ENCODE measurements at regions not wholly inside any gene's neighbourhood (a gene's known extent, or its start where the extent isn't known, plus 50 kb on each side); places are given as distances from the start of the nearest gene placed in this dataset.

DNA sequence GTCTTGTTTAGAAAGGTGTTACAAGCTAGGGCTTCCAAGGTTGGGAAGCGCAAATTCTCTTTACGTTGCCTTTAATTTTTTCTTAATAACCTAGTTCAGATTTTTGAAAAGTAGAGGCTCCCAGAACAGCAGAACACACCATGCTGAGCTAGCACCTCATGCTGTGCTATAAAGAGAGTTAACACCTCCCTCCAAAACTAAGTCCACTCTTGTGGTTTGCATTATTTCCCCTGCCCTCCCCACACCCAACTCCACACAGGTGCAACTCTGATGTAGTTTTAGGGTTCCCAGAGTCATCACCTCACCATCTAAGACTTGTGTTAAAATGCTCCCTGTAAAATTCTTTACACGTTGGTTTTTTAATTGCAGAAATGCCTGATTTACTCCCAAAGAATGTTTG lies 459.4 kb upstream of the JARID2 start:
- TF ChIP-seq, protein P1, sequence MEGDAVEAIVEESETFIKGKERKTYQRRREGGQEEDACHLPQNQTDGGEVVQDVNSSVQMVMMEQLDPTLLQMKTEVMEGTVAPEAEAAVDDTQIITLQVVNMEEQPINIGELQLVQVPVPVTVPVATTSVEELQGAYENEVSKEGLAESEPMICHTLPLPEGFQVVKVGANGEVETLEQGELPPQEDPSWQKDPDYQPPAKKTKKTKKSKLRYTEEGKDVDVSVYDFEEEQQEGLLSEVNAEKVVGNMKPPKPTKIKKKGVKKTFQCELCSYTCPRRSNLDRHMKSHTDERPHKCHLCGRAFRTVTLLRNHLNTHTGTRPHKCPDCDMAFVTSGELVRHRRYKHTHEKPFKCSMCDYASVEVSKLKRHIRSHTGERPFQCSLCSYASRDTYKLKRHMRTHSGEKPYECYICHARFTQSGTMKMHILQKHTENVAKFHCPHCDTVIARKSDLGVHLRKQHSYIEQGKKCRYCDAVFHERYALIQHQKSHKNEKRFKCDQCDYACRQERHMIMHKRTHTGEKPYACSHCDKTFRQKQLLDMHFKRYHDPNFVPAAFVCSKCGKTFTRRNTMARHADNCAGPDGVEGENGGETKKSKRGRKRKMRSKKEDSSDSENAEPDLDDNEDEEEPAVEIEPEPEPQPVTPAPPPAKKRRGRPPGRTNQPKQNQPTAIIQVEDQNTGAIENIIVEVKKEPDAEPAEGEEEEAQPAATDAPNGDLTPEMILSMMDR (IDR thresholded peaks at IDR 0.05; ENCODE audit: poor library complexity, severe bottlenecking), result no peak
- TF ChIP-seq POLR2AphosphoS5 (IDR thresholded peaks at IDR 0.05), result no peak
